ENCODE measurements at regions not wholly inside any gene's neighbourhood (a gene's known extent, or its start where the extent isn't known, plus 50 kb on each side); places are given as distances from the start of the nearest gene placed in this dataset.

DNA sequence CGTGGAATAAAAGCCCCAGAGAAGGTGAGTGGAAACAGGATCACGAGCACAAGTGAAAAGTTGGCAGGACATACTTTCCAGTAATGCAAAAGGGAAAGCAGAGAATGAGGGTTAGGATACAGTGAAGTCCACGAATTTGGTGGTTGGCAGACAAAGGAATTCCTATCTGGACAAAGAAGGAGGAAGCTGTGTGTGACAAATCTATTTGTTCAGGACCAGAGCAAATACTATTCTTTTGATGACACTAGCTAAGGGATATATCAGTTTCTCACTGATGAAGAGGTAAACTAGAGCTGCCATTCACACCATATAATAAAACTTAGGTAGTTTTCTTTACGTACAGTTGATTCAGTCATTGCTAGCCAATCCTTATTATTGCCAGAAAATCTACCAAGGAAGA is 156.8 kb upstream of the GRIK2 start:
- H3K4me1 Mint-ChIP-seq = no peaks in the 10 kb centered on the region
- no peaks in the 10 kb centered on the region for H3K36me3 Mint-ChIP-seq
- no peak for DNase-seq
- no peak overlapping the region for H3K4me3 Mint-ChIP-seq
- CTCF ChIA-PET = no interaction called here
- H3K27me3 Mint-ChIP-seq = no peaks in the 10 kb centered on the region
- H3K9me3 Mint-ChIP-seq = no peaks in the 10 kb centered on the region
- no peak overlapping the region for H3K27ac Mint-ChIP-seq

DNA sequence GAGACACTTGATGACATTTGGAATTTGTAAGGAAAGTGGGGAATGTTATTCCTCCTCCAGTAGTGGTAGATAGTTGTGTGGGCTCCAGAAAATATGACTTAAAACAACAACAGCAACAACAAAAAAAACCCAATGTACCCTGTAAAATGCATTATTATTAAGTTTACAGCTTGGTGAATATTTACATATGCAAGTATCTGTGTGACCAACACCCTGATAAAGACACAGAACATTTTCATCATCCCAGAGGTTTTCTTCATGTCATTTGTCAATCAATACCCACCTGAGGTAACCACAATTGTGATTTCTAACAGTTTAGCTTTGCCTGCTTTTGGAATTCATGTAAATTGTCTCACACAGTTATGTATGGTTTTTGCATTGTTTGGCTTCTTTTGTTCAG is 152.1 kb upstream of the GRIK2 start:
- H3K36me3 Mint-ChIP-seq = no peaks in the 10 kb centered on the region
- CTCF ChIA-PET = no interaction called here
- H3K27me3 Mint-ChIP-seq = no peaks in the 10 kb centered on the region
- H3K4me1 Mint-ChIP-seq = no peaks in the 10 kb centered on the region
- DNase-seq = no peak
- no peak overlapping the region for H3K4me3 Mint-ChIP-seq
- H3K9me3 Mint-ChIP-seq = no peaks in the 10 kb centered on the region
- no peak overlapping the region for H3K27ac Mint-ChIP-seq

- no peak overlapping the region for H3K27ac Mint-ChIP-seq
- H3K4me3 Mint-ChIP-seq = no peak overlapping the region
- no peaks in the 10 kb centered on the region for H3K4me1 Mint-ChIP-seq
- H3K36me3 Mint-ChIP-seq = no peaks in the 10 kb centered on the region
- H3K27me3 Mint-ChIP-seq = no peaks in the 10 kb centered on the region
- H3K9me3 Mint-ChIP-seq = peaks cover 13% of the 10 kb centered on the region
- CTCF ChIA-PET = no interaction called here
- DNase-seq = no peak
Measured at GRCh38 chr6:101249470-101249869, 144.0 kb upstream of the GRIK2 start.

DNA sequence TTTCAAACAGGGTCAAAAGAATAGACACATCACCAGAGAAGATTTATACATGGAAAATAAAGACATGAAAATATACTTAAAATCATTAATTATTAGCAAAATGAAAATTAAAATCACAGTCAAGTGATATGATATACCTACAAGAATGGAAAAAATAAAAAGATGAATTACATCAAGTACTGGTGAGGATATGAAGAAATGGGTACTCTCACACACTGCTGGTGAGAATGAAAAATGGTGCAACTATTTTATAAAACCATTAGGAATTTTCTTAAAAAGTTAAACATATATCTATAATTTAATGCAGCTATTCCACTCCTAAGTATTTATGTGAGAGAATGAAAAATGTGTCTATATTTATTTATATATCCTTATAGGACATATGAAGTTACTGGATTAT is 136.3 kb upstream of the GRIK2 start:
- DNase-seq = no peak
- no peak overlapping the region for H3K4me3 Mint-ChIP-seq
- no peak overlapping the region for H3K27ac Mint-ChIP-seq
- H3K4me1 Mint-ChIP-seq = no peaks in the 10 kb centered on the region
- CTCF ChIA-PET = no interaction called here
- H3K9me3 Mint-ChIP-seq = peaks cover 14% of the 10 kb centered on the region
- no peaks in the 10 kb centered on the region for H3K36me3 Mint-ChIP-seq
- no peaks in the 10 kb centered on the region for H3K27me3 Mint-ChIP-seq

DNA sequence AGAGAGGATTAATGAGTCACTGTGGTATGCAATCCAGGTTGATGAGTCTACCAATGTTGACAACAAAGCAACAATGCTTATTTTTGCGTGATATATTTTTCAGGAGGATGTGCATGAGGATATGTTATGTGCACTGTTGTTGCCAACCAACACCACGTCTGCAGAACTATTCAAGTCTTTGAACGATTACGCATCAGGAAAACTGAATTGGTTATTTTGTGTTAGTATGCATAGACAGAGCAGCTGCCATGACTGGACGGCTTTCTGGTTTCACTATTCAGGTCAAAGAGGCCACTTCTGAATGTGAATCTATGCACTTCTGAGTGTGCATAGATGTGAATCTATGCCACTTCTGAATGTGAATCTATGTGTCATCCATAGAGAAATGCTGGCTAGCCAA is 134.0 kb upstream of the GRIK2 start:
- CTCF ChIA-PET = no interaction called here
- no peak overlapping the region for H3K4me3 Mint-ChIP-seq

DNA sequence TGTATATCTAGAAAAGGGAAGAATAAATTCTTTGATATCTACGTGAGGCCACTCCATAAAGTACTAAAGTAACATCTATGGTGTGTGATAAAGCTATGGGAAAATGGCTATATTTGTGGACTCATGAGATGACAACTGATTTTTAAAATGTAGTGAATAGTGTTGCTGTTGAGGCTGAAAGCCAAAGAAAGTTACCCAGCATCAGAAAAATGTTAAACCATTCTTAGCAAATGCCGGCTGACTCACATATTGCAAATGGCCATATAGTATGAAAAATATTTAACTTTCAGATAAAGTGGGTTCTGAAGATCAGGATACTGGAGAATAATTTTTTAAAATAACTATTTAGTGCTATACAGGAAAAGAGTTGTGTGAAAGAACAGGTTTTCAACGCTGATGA is 129.9 kb upstream of the GRIK2 start:
- H3K4me3 Mint-ChIP-seq = no peak overlapping the region
- H3K27ac Mint-ChIP-seq = no peak overlapping the region
- H3K27me3 Mint-ChIP-seq = no peaks in the 10 kb centered on the region
- H3K36me3 Mint-ChIP-seq = no peaks in the 10 kb centered on the region
- CTCF ChIA-PET = no interaction called here
- peaks cover 8% of the 10 kb centered on the region for H3K4me1 Mint-ChIP-seq
- no peak for DNase-seq
- peaks cover 5% of the 10 kb centered on the region for H3K9me3 Mint-ChIP-seq

More for the DNA sequence above, 134.0 kb upstream of the GRIK2 start:
- H3K27me3 Mint-ChIP-seq = no peaks in the 10 kb centered on the region
- DNase-seq = no peak
- no peaks in the 10 kb centered on the region for H3K4me1 Mint-ChIP-seq
- no peaks in the 10 kb centered on the region for H3K36me3 Mint-ChIP-seq
- H3K27ac Mint-ChIP-seq = no peak overlapping the region
- H3K9me3 Mint-ChIP-seq = peaks cover 11% of the 10 kb centered on the region

DNA sequence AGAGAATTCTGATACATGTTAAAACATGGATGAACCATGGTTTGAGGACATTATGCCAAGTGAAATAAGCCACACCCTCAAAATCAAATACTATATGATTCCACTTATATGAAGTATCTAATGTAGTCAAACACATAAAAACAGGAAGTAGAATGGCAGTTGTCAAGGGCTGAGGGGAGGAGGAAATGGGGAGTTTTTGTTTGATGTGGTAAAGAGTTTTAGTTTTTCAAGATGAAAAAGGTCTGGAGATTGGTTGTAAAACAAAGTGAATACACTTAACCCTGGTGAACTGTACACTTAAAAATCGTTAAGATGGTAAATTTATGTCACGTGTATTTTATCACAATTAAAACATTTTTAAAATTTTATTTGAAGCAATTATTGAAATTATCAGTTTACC is 127.4 kb upstream of the GRIK2 start:
- Mint-ChIP-seq H3K4me1 (peaks cover 8% of the 10 kb centered on the region), H3K36me3 (no peaks in the 10 kb centered on the region), H3K27me3 (no peaks in the 10 kb centered on the region), H3K27ac (no peak overlapping the region), H3K9me3 (peaks cover 5% of the 10 kb centered on the region), H3K4me3 (no peak overlapping the region)
- DNase-seq = no peak
- CTCF ChIA-PET = no interaction called here

GRCh38 chr6:101268541-101268940 is 125.0 kb upstream of the GRIK2 start:
- no peaks in the 10 kb centered on the region for H3K36me3 Mint-ChIP-seq
- no peak overlapping the region for H3K27ac Mint-ChIP-seq
- H3K9me3 Mint-ChIP-seq = peaks cover 5% of the 10 kb centered on the region
- CTCF ChIA-PET = no interaction called here
- H3K4me3 Mint-ChIP-seq = no peak overlapping the region
- peaks cover 8% of the 10 kb centered on the region for H3K4me1 Mint-ChIP-seq
- no peaks in the 10 kb centered on the region for H3K27me3 Mint-ChIP-seq
- no peak for DNase-seq

DNA sequence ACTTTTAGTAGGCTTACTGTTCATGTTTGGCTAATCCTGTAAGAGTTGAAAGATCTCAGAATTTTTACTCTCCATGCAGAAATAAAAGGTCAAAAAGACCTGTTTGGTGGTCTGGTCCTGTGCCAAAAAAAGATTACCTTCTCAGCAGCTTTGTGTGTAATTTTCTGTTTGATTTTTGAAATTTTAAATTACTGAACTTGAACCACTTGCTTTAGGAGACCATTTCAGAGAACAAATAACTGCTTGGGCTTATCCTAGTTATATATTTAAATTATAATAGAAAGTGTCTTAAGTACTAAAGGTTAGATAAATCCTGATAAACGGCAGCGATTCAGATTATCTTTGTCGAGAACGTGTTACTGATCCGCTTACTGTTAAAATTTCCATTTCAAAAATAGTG is 118.3 kb upstream of the GRIK2 start:
- Mint-ChIP-seq H3K4me3 (no peak overlapping the region), H3K27me3 (no peaks in the 10 kb centered on the region), H3K27ac (no peak overlapping the region), H3K4me1 (no peaks in the 10 kb centered on the region), H3K36me3 (no peaks in the 10 kb centered on the region), H3K9me3 (no peaks in the 10 kb centered on the region)
- DNase-seq = no peak
- CTCF ChIA-PET = no interaction called here

- H3K36me3 Mint-ChIP-seq = no peaks in the 10 kb centered on the region
- no peak overlapping the region for H3K4me3 Mint-ChIP-seq
- H3K27me3 Mint-ChIP-seq = no peaks in the 10 kb centered on the region
- CTCF ChIA-PET = no interaction called here
- no peak overlapping the region for H3K27ac Mint-ChIP-seq
- DNase-seq = no peak
- no peaks in the 10 kb centered on the region for H3K9me3 Mint-ChIP-seq
- no peaks in the 10 kb centered on the region for H3K4me1 Mint-ChIP-seq
Measured at GRCh38 chr6:101276066-101276465, 117.4 kb upstream of the GRIK2 start.

DNA sequence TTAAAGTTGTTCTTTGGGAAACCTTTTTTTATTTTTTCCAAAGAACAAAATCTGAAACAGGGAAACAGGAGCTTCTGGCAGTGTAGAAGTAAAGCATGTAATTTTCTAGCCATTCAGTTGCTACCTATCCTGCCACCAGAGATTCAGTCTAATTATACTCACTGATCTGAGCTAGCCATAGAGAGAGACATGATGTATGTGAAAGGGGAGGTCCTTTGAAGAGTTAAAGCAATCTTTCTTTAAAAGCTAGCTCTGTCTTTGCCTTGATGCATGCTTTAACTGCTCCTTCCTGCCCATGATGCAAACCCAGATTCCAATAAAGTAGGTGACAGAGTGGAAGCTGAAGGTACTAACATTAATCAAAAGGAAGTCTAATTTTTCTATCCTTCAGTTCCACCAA is 114.1 kb upstream of the GRIK2 start:
- CTCF ChIA-PET = no interaction called here
- no peak overlapping the region for H3K27ac Mint-ChIP-seq
- no peak overlapping the region for H3K4me3 Mint-ChIP-seq
- no peaks in the 10 kb centered on the region for H3K4me1 Mint-ChIP-seq
- H3K9me3 Mint-ChIP-seq = peaks cover 4% of the 10 kb centered on the region
- DNase-seq = no peak
- no peaks in the 10 kb centered on the region for H3K36me3 Mint-ChIP-seq
- H3K27me3 Mint-ChIP-seq = no peaks in the 10 kb centered on the region

DNA sequence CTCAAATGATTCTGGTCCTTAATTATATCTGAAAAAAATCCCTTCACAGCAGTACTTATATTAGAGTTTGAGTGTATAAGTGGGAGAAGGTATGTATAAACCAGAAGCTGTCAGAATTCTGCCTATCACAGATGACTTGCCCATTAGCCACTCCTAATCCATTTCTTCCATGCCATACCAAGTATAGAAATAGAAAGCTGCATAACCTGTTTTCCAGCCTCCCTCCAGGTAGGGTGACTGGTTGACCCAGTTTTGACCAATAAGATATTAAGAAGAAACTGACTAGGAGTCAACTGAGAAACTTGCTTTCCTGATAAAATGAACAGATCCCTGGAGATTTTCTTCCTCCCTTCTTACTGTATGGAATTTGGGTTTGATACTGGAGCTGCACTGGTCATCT is 112.2 kb upstream of the GRIK2 start:
- peaks cover 4% of the 10 kb centered on the region for H3K9me3 Mint-ChIP-seq
- H3K4me1 Mint-ChIP-seq = no peaks in the 10 kb centered on the region
- no peak overlapping the region for H3K27ac Mint-ChIP-seq

GRCh38 chr6:101284131-101284530 is 109.4 kb upstream of the GRIK2 start:
- Mint-ChIP-seq H3K27ac (no peak overlapping the region), H3K4me3 (no peak overlapping the region), H3K9me3 (peaks cover 5% of the 10 kb centered on the region), H3K4me1 (no peaks in the 10 kb centered on the region), H3K36me3 (no peaks in the 10 kb centered on the region), H3K27me3 (no peaks in the 10 kb centered on the region)
- DNase-seq = no peak
- CTCF ChIA-PET = no interaction called here

More for the DNA sequence above, 112.2 kb upstream of the GRIK2 start:
- Mint-ChIP-seq H3K4me3 (no peak overlapping the region), H3K36me3 (no peaks in the 10 kb centered on the region), H3K27me3 (no peaks in the 10 kb centered on the region)
- CTCF ChIA-PET = no interaction called here
- no peak for DNase-seq

DNA sequence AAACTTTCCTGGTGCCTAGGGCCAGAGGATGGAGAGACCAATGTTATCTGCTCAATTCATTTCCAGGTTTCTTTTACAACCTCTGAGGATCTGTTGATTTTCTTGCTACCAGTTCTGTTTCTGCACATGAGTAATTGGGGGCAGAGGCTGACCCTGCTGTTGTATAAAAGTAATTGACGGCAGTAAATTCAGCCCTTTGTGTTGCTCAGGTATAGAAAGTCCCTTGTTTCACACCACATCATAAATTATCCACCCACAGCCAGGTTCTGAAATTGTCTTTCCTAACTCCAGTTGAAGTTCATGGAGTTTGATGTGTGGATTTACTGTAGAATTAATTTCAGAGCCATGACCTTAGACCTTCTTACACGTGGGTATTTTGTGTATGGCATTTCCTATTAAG is 107.4 kb upstream of the GRIK2 start:
- Mint-ChIP-seq H3K27me3 (no peaks in the 10 kb centered on the region), H3K27ac (no peak overlapping the region), H3K36me3 (no peaks in the 10 kb centered on the region), H3K4me1 (no peaks in the 10 kb centered on the region), H3K4me3 (no peak overlapping the region), H3K9me3 (peaks cover 13% of the 10 kb centered on the region)
- DNase-seq = no peak
- CTCF ChIA-PET = no interaction called here

- Mint-ChIP-seq H3K4me1 (no peaks in the 10 kb centered on the region), H3K4me3 (no peak overlapping the region), H3K27ac (no peak overlapping the region), H3K9me3 (peaks cover 11% of the 10 kb centered on the region), H3K27me3 (no peaks in the 10 kb centered on the region), H3K36me3 (no peaks in the 10 kb centered on the region)
- DNase-seq = no peak
- CTCF ChIA-PET = no interaction called here
Measured at GRCh38 chr6:101290346-101290745, 103.2 kb upstream of the GRIK2 start.

DNA sequence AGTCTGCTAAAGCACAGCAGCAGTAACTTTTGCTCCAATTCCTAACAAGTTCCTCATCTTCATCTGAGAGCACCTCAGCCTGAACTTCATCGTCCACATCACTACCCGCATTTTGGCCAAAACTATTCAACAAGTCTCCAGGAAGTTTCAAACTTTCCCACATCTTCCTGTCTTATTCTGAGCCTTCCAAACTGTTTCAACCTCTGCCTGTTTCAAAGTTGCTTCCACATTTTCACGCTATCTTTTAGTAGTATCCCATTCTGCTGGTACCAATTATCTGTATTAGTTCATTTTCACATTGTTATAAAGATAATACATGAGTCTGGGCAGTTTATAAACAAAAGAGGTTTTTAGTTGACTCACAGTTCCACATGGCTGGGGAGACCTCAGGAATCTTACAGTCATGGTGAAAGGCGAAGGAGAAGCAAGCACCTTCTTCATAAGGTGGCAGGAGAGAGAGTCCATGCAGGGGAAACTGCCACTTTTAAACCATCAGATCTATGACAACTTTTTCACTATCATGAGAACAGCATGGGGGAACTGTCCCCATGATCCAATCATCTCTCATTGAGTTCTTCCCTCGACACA is 99.4 kb upstream of the GRIK2 start:
- DNase-seq = no peak
- H3K36me3 Mint-ChIP-seq = no peaks in the 10 kb centered on the region
- CTCF ChIA-PET = no interaction called here
- no peak overlapping the region for H3K4me3 Mint-ChIP-seq
- H3K27me3 Mint-ChIP-seq = no peaks in the 10 kb centered on the region
- peaks cover 10% of the 10 kb centered on the region for H3K9me3 Mint-ChIP-seq
- no peaks in the 10 kb centered on the region for H3K4me1 Mint-ChIP-seq
- H3K27ac Mint-ChIP-seq = no peak overlapping the region
